ENCODE measurements at regions not wholly inside any gene's neighbourhood (a gene's known extent, or its start where the extent isn't known, plus 50 kb on each side); places are given as distances from the start of the nearest gene placed in this dataset.

- Histone ChIP-seq H3K4me1 (no peaks in the 10 kb centered on the region), H3K36me3 (no peaks in the 10 kb centered on the region), H3K9me3 (no peaks in the 10 kb centered on the region), H3K27me3 (no peaks in the 10 kb centered on the region), H3K27ac (no peak overlapping the region), H3K4me3 (no peak overlapping the region)
- intact Hi-C loops (cut with DNase I; ENCODE audit: low total_unique reads): no loop called here
- DNase-seq: no peak
- TF ChIP-seq CTCF (IDR thresholded peaks at IDR 0.05): no peak
- no peak for TF ChIP-seq POLR2A (IDR thresholded peaks at IDR 0.05)
These were observed 142.8 kb upstream of the MBL2 start for GRCh38 chr10:52915391-52915790.

GRCh38 chr10:52911163-52911562 lies 138.6 kb upstream of the MBL2 start:
- intact Hi-C loops (cut with DNase I; ENCODE audit: low total_unique reads): no loop called here
- Histone ChIP-seq H3K4me3 (no peak overlapping the region), H3K36me3 (no peaks in the 10 kb centered on the region), H3K27ac (no peak overlapping the region), H3K27me3 (no peaks in the 10 kb centered on the region), H3K4me1 (no peaks in the 10 kb centered on the region), H3K9me3 (no peaks in the 10 kb centered on the region)
- no peak for DNase-seq
- TF ChIP-seq POLR2A (IDR thresholded peaks at IDR 0.05) (no peak), CTCF (IDR thresholded peaks at IDR 0.05) (no peak)

- Histone ChIP-seq H3K4me1 (no peaks in the 10 kb centered on the region), H3K27ac (no peak overlapping the region), H3K4me3 (no peak overlapping the region), H3K9me3 (no peaks in the 10 kb centered on the region), H3K27me3 (no peaks in the 10 kb centered on the region), H3K36me3 (no peaks in the 10 kb centered on the region)
- DNase-seq: no peak
- intact Hi-C loops (cut with DNase I; ENCODE audit: low total_unique reads): no loop called here
- TF ChIP-seq CTCF (IDR thresholded peaks at IDR 0.05) (no peak), POLR2A (IDR thresholded peaks at IDR 0.05) (no peak)
These were observed 135.9 kb upstream of the MBL2 start for GRCh38 chr10:52908478-52908877.

GRCh38 chr10:52906046-52906445 lies 133.5 kb upstream of the MBL2 start:
- DNase-seq: no peak
- TF ChIP-seq POLR2A (IDR thresholded peaks at IDR 0.05) (no peak), CTCF (IDR thresholded peaks at IDR 0.05) (no peak)
- no peak overlapping the region for H3K27ac ChIP-seq
- intact Hi-C loops (cut with DNase I; ENCODE audit: low total_unique reads): no loop called here
- no peaks in the 10 kb centered on the region for H3K4me1 ChIP-seq
- no peaks in the 10 kb centered on the region for H3K27me3 ChIP-seq
- H3K36me3 ChIP-seq: no peaks in the 10 kb centered on the region
- H3K9me3 ChIP-seq: no peaks in the 10 kb centered on the region
- H3K4me3 ChIP-seq: no peak overlapping the region

- no peak for TF ChIP-seq CTCF (IDR thresholded peaks at IDR 0.05)
- TF ChIP-seq POLR2A (IDR thresholded peaks at IDR 0.05): no peak
These were observed 130.9 kb upstream of the MBL2 start for GRCh38 chr10:52903397-52903938.

More at GRCh38 chr10:52903397-52903938, 130.9 kb upstream of the MBL2 start:
- Histone ChIP-seq H3K27ac (no peak overlapping the region), H3K9me3 (no peaks in the 10 kb centered on the region), H3K4me1 (no peaks in the 10 kb centered on the region), H3K27me3 (no peaks in the 10 kb centered on the region), H3K4me3 (no peak overlapping the region), H3K36me3 (no peaks in the 10 kb centered on the region)
- no peak for DNase-seq
- intact Hi-C loops (cut with DNase I; ENCODE audit: low total_unique reads): no loop called here
